ENCODE measurements at regions not wholly inside any gene's neighbourhood (a gene's known extent, or its start where the extent isn't known, plus 50 kb on each side); places are given as distances from the start of the nearest gene placed in this dataset.

- no peak for DNase-seq
These were observed 112.0 kb downstream of the TMEM174 start for GRCh38 chr5:73284985-73285384.

- no peak for DNase-seq
These were observed 111.3 kb downstream of the TMEM174 start for GRCh38 chr5:73284220-73284795.

- no peak for DNase-seq
These were observed 109.9 kb downstream of the TMEM174 start for GRCh38 chr5:73282923-73283322.

GRCh38 chr5:73282383-73282782 lies 109.4 kb downstream of the TMEM174 start:
- no peak for DNase-seq

- no peak for DNase-seq
These were observed 108.1 kb downstream of the TMEM174 start for GRCh38 chr5:73280821-73281746.

GRCh38 chr5:73280386-73280785 lies 107.4 kb downstream of the TMEM174 start:
- no peak for DNase-seq

GRCh38 chr5:73279805-73280204 lies 106.8 kb downstream of the TMEM174 start:
- no peak for DNase-seq

- no peak for DNase-seq
These were observed 105.7 kb downstream of the TMEM174 start for GRCh38 chr5:73278693-73279092.

- DNase-seq, result no peak
These were observed 102.1 kb downstream of the TMEM174 start for GRCh38 chr5:73274881-73275663.

GRCh38 chr5:73274121-73274520 lies 101.1 kb downstream of the TMEM174 start:
- DNase-seq, result no peak

- no peak for DNase-seq
These were observed 100.5 kb downstream of the TMEM174 start for GRCh38 chr5:73273379-73274050.

- DNase-seq, result no peak
These were observed 99.4 kb downstream of the TMEM174 start for GRCh38 chr5:73272351-73272750.

GRCh38 chr5:73268826-73269225 lies 95.8 kb downstream of the TMEM174 start:
- no peak for DNase-seq

GRCh38 chr5:73267766-73268435 lies 94.9 kb downstream of the TMEM174 start:
- no peak for DNase-seq

- no peak for DNase-seq
These were observed 94.2 kb downstream of the TMEM174 start for GRCh38 chr5:73266925-73267765.

- DNase-seq, result no peak
These were observed 93.3 kb downstream of the TMEM174 start for GRCh38 chr5:73266176-73266738.

- no peak for DNase-seq
These were observed 92.6 kb downstream of the TMEM174 start for GRCh38 chr5:73265641-73266040.

- DNase-seq, result no peak
These were observed 91.6 kb downstream of the TMEM174 start for GRCh38 chr5:73264631-73265030.

GRCh38 chr5:73263001-73263710 lies 90.2 kb downstream of the TMEM174 start:
- DNase-seq, result no peak

- no peak for DNase-seq
These were observed 83.9 kb downstream of the TMEM174 start for GRCh38 chr5:73256862-73257261.
